CD4-positive, alpha-beta T cell treated with Interleukin-4 for 1 hour (primary cell): ENCODE measurements at regions not wholly inside any gene's neighbourhood (a gene's known extent, or its start where the extent isn't known, plus 50 kb on each side); places are given as distances from the start of the nearest gene placed in this dataset.
"Not testable (repeated sequence)": the region's sequence is repeated elsewhere in the genome, so short reads cannot be mapped to it uniquely, and the experiment has no call there.

Experiments used
- DNase-seq, 2 donors: peaks; one replicate each; pipeline ENCODE4 v3.0.0-alpha.2; 2020 to 2022

DNA sequence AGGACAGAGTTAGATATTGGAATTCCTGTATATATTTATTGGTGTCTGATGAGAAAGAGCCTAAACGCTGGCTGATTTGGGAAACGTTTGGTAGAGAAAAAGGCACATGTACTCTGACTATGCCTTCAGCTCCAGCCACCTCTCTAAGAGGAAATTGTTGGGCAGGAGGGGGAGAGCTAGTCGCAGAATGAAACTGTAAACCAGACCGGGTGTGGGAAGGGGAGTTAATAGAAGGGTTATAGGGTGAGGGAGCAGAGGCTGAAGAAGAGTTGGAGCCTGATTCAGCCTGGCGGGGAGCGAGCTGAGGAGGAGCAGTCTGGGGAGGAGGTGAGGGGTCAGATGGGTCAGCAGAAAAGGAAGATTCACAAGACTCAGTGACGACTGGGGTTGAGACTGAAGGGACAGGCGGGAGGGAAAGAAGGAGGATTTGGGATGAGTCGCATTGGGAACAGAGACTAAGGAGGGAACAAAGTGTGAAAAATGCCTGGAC lies 54.2 kb upstream of the RHOU start:
- not testable (repeated sequence) for DNase-seq

DNA sequence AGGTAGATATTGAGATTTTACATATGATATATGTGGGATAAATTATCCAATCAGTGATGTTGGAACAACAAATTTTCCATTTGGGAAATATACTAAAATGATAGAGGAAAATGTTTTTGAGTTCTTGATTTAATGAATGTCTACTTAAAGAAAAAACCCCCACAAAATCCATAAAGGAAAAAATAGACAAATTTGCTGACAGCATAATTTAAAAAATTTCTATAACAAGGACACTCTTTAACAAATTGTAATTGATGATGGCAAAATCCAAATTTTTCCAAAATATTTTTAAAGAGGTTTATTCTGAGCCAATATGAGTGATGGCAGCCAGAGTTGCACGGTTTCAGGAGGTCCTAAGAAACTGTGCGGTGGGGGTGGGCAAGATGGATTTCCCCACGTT lies 51.9 kb upstream of the RHOU start:
- no peak for DNase-seq

DNA sequence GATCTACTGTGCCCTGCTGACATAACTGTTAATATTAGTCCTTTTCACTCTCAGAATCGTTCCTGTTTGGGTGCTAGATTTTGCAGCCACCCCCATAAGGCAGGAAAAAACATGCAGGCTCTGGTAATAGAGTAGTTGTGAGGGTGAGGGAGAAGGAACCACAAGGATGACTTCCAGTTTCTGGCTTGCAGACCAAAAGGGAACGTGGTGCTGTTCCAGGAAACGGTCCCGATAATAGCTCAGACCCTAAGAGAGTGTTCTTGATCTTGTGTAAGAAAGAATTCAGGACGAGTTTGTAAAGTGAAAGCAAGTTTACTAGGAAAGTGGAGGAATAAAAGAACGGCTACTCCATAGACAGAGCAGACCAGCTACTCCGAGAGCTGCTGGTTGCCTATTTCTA lies 50.7 kb upstream of the RHOU start:
- no peak for DNase-seq

DNA sequence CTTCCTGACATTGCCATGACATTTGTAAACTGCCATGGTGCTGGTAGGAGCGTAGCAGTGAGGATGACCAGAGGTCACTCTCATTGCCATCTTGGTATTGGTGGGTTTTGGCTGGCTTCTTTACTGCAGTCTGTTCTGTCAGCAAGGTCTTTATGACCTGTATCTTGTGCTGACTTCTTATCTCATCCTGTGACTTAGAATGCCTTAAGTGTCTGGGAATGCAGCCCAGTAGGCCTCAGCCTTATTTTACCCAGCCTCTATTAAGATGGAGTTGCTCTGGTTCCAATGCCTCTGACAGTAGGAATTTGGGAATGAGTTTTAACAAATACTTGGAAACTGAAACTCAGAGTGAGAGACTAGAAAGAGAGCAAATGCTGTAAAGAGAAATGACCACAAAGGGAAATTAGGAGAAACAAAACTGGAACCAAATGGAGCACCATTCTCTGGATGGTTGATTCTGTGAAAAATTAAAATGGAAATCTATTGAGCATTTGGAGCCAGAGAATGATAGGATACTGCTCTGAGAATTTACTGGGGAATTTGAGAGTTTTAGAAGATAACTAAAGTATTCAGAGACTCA lies 50.1 kb upstream of the RHOU start:
- DNase-seq, result no peak
